DND-41 (cell line): ENCODE measurements at regions not wholly inside any gene's neighbourhood (a gene's known extent, or its start where the extent isn't known, plus 50 kb on each side); places are given as distances from the start of the nearest gene placed in this dataset.

Experiments
- CTCF ChIP-seq: IDR thresholded peaks from 2 replicates; pipeline ENCODE4 v1.5.1; 2012; ENCODE audit warnings: borderline replicate concordance, low read length, moderate library complexity, mild to moderate bottlenecking; ENCODE audit not compliant: poor library complexity, severe bottlenecking; ENCODE audit errors: extremely low read depth
- EZH2 ChIP-seq: IDR thresholded peaks from 3 replicates; pipeline ENCODE4 v1.6.1; 2012; ENCODE audit warnings: borderline replicate concordance, low read depth, mild to moderate bottlenecking, moderate library complexity, low read length, inconsistent platforms; ENCODE audit not compliant: severe bottlenecking

- TF ChIP-seq CTCF (no peak), EZH2 (no peak)
Measured at GRCh38 chr11:79857377-79858214, 416.8 kb upstream of the TENM4 start.
